T-helper 2 cell treated with Interferon-gamma antibody and Interleukin-4, amounts not matched to agents 100 ng/mL and 5 ng/mL, for 36 hours (primary cell): ENCODE measurements at regions not wholly inside any gene's neighbourhood (a gene's known extent, or its start where the extent isn't known, plus 50 kb on each side); places are given as distances from the start of the nearest gene placed in this dataset.

ENCODE experiments used
- intact Hi-C: fragments of 100-400 bp; cut with micrococcal nuclease; formaldehyde crosslinking; loops from one replicate; pipeline ENCODE4 v1.15.1; 2023

DNA sequence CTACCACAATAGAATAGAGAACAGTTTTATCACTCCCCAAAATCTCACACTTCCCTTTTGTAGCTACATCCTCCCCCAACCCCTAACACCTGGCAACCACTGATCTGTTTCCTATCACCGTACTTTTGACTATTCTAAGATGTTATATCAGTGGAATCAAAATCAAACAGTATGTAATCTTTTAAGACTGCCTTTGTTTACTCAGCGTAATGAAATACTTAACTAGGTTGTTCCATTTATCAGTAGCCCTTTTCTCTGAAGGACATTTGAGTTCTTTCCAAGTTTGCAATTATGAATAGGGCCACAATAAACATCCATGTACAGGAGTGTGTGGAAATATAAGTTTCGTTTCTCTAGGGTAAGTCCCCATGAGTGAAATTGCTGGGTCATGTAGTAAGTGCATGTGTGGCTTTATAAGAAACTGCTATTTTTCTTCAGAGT is 372.3 kb downstream of the SV2B start:
- intact Hi-C loops: loop anchor here (5.0 kb wide), 3 partner anchors 50 to 380 kb away; partner anchors contain the start of gene SLCO3A1

DNA sequence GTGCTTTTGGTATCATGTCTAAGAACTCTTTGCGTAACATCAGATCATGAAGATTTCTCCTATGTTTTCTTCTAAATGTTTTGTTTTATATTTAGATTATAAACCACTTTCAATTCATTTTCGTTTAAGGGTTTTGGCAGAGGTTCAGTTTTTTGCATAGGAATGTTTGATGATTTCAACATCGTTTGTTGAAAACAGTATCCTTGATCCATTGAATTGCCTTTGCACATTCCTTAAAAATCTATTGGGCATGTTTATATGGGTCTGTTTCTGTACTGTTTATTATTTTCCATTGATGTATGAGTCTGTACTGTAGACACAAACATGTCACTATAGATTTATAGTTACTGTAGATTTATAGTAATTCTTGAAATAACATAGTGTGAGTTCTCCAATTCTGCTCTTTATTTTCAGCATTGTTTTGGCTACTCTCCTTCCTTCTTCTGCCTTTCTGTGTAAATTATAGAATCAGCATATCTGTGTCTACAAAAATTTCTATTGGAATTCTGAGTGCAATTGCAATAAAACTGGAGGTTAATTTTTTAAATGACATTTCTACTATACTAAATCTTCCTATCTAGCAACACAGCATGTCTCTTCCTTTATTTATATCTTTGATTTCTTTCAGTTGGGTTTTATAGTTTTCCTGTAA is 374.0 kb downstream of the SV2B start:
- intact Hi-C loops: loop anchor here (5.0 kb wide), 3 partner anchors 52 to 378 kb away; partner anchors contain the start of gene SLCO3A1

DNA sequence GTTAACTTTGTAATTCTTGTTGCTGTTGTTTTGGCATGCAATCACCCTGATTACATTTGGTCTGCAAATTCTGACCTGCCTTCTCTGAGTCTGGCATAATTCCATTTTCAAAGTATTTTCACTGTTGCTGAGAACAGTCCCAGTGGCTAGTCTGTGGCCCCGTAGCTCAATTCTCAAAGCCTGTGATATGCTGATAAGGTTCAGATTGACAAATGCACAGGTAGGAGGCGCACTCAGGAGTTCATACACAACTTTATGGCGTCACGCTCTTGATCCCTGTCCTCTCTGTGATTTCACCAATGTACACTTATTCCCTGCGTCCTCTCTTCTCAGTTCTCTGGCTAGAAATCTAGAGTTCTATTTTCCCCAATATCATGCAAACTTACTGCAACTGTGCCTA is 376.6 kb upstream of the SLCO3A1 start:
- intact Hi-C loops: no loop called here

DNA sequence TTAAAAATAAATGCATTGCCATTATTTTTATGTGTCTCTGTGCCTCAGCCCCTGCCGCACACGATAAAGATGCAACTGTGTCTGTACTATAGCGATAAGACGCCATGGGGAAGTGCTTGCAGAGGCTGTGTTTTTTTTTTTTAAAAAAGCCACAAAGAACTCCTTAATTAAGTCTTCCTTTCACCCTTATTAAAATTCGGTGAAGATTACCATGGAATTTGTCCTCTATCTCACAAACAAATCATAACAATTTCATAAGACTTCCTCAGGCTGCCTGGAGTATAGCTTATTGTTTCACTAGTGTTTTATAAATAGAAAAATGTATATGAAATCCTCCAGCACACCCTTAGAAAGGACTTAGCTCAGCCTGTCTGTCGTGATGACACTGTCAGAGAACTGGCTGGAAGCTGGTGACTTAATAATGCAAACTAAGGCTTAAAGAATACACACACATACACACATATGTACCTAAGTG is 374.8 kb upstream of the SLCO3A1 start:
- intact Hi-C loops: no loop called here

DNA sequence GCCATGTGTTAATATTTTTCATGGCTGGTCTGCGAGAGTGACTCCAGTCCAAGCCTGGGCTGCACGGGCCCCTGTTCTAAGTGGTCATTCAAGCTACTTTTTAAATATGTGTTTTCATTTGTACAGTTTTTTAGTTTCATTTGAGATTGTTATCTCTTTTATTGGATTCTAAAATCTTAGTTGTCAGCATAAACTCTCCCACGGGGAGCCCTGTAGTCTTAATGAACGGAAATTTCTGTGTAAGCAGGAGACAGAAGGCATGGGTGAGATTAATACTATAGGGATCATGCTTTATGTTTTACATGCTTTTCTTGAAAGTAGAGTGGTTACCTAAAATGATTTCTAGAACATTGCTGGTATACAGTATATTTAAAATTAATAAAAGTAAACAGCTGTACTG is 373.1 kb upstream of the SLCO3A1 start:
- intact Hi-C loops: no loop called here

DNA sequence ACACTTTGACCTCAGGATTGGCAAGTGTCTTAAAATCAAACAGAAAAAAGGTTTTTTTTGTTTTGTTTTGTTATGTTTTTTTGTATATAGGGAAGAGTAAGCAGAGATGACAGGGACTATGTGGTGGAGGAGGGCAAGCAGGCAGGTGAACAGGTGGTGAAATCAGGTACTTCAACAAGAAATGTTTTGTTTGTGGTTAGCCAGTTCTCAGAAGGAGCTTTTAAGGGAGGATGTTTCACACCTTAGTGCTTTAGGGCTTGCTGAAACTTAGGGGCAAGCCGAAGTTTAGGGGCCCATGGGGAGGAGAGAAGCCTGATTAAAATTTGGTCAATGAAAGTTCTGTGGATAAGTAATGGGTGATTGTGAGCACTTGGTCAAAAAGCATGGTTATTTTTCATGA is 370.7 kb upstream of the SLCO3A1 start:
- intact Hi-C loops: no loop called here

DNA sequence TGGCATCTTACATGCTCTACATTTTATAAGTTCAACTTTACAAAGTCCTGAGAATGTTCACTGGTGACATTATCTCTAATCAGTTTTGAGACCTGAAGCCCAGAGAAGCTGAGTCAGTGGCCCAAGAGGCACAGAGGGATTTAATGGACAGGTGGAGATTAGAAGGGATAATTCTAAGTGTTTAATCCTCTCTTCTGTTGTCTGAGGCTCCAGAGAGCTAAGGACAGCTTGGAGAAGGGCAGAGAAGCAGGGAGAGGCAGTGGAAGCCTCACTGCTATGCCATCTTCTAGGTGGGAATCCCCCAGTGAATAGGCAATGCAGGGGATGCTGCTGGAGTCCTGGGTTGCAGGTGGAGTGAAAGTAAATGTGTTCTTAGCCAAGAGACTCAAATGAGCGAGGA is 369.4 kb upstream of the SLCO3A1 start:
- intact Hi-C loops: no loop called here

DNA sequence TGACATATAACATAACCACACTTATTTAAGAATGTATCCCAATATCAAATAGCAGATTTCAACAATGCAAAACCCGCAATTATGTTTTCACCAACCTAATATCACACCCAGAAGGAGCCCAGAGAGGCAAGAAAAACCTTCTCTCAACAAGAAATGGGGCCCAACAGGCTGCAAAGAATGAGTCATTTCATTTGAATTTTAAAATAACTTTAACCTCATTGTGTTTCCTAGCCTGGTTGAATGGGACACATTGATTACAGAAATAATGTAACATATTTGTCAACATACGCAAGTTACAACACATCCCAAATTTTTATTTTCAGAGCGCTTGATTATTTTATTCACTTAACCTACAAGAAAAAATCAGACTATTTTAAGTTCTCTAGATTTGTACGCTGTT is 365.1 kb upstream of the SLCO3A1 start:
- intact Hi-C loops: no loop called here

DNA sequence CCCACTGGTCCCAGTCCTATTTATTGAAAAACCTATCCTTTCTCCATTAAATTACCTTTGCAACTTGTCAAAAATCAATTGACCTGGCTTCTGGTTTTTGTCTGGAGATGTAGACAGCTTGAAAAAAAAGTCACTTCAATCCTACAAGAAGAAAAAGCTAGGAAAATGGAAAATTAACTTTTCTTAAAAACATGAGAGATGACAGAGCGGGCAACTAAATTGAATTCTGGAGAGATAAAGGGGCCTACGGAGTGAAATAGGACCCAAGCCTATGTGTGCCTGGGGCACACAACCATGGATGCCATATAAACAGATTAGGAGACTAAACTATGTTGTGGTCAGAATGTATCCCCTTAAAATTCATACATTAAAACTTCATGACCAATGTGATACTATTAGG is 363.3 kb upstream of the SLCO3A1 start:
- intact Hi-C loops: no loop called here

DNA sequence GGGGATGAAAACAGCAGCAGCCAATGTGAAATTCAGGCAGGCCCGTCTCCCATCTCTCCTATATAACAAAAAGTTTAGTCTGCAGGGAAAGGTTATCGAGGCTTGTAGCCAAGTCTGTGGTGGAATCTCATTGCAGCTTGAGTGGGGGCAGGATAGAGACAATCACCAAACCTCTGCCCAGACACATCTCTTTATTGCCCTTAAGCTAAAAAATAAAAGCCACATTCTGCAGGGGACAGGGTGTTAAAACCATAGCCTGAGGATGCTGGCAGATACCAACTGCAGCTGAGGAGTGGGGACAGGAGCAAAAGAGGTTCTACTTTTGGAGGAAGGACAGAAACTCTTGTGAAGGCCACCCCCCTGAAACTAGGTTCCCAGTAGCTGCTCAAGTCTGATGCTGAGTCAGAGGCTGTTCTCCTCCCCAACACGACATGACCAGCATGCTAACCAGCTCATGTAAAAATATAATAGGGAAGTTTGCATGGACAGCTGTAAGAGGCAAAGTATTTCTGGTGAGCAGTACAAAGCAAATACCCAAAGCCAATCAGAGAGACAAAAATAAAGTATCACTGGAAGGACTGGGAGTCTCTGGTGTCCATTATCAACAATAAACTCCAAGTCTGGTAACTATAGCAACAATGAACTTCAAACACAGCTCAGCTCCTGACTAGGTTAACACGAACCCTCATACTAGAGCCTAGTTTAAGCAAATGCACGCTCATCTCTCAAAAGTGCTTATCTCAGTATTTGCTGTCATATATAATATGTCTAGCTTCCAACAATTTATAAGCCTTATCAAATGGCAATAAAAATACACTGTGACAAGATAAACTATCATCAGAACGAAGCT is 362.2 kb upstream of the SLCO3A1 start:
- intact Hi-C loops: no loop called here

DNA sequence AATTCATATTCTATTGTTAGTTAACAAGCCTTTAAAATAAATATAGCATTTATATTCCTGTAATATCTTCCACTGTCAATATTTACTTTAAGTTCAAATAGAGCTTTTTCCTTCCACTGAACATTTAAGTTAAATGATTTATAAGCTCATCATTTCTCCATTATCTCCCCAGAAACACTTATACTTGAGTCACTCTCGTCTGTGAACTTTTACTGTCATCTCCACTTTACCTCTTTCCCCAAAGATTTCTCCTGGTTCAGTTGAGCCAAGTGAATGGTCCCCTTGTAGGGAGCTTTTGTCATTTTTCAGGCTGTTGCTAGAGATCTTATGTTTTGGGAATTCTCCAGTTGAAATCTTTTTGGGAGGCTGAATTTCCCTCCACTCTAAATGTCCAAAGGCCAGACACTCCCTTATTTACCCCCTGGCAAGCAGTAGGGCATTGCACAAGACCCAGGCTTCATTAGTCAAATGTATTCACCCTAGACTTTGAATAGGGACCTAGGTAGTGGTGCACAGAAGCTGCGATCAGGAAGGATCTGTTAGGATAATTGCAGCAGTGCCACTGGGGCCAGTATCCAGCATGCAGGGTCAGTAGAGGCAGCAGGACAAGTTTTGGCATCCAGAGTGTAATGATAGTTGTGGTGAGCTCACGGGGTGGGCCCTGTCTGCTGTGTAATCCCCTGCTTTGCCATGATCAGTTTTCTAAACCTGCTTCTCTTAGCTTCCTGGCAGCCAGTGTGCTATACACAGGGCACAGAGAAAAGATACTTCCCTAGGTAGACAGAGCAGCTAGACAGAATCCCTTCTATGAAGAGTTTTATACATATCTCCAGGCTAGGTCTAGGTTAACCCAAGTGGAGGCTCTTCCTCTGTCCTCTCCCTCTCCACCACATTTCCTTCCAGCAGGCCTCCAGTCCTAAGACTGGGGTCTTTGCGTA is 356.5 kb upstream of the SLCO3A1 start:
- intact Hi-C loops: no loop called here

DNA sequence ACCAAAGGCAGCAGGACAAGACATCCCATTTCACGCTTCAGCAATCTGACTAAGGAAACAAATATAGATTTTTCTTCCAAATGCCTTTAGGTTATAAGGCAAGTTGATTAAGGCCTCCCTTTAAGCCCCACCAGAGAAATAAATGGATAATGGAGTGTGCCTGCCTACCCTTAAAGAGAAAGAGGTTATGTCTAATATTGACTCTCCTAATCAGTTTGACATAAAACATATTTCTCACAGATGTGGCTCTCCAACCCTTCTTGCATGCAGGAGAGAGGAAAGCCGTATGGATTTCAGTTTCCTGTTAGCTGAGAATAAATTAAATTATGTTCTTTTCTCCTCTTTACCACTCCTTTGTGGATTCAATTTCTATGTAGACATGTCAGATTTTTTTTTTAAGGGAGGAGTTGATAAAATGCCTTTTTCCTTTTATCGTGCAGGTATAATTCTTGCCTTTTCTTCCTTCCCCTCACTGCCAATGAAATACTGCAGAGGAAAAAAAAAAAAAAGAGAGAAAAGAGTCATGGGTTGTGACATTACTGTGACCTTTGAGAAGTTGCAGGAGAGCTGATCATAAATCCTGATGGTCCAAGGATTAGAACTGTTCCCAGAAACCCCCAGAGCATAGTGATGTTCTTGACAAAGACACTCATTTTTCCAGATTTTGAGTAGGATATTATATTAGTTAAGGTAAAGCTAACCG is 355.3 kb upstream of the SLCO3A1 start:
- intact Hi-C loops: no loop called here

DNA sequence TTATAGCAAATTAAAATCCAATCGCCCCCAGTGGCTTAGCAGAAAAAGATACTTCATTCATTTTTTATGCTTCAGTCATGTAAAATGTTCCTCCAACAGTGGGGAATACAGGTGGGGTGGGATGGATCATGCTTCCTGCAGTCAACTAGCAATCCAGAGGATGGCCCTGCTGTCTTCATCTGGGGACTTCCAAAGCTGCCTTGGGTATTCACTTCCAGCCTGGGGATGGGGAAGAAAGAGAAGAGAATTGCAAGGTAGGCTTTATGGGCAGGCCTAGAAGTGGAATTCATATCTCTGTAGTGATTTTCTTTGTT is 354.8 kb upstream of the SLCO3A1 start:
- intact Hi-C loops: no loop called here

DNA sequence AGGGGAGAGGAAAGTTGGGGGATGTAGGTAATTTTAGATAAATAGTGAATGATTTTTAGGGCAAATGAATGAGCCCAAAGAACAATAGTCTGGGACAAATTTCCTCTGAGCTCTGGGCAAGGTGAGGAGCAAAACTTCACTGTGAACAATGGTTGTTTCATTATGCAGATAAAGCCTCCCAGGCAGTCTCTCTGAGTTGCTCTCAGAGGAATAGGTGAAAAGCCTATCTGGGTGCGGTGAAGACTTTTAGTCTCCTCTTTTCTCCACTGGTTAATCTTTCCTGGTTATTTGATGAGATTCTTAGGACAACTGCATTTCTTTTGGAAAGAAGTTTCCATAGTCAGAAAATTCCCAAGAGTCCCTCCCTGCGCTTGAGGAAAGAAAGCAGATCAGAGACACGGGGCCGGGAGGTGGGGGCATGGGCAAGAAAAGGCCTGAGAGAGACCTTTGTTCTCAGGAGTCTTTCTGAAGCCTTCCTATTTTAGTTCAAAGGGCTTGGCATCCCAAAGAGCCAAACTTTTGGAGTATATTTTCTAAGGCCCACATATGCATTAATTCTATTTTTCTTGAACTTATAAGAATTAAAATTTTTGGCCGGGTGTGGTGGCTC is 353.6 kb upstream of the SLCO3A1 start:
- intact Hi-C loops: no loop called here

DNA sequence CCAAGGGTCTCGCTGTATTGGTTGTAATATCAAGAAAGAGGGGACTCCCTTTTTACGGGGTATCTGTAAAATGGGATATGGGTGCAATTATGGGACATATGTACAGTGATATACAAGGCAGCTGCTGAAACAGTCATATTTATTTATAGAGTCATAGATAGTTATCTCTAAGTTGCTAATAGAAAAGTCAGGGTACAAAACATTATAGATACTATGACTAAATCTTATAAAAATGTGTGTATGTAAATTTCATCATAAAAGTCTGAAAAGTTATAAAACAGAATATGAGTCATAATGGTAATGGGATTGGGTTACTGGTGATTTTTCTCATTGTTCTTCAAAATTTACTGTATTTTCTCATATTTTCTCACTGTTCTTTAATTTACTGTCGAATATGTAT is 344.9 kb upstream of the SLCO3A1 start:
- intact Hi-C loops: no loop called here

DNA sequence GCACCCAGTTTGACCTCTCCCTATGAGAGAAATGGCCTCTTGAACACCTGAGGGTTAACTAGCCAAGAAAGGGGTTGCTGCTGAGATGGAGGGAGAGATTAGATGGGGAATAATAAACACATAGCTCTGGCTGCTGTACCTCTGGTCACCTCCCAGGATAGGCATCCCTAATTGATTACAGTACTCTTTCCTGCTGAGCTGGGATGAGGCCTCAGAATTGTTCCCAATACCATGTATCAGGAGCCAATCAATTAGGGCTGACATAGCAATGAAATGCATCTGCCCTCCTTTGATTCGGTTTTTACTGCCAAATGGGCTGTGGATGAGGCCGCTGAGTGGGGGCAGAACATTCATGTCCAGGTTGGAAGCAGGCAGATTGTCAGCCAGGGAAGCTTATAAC is 339.4 kb upstream of the SLCO3A1 start:
- intact Hi-C loops: no loop called here

DNA sequence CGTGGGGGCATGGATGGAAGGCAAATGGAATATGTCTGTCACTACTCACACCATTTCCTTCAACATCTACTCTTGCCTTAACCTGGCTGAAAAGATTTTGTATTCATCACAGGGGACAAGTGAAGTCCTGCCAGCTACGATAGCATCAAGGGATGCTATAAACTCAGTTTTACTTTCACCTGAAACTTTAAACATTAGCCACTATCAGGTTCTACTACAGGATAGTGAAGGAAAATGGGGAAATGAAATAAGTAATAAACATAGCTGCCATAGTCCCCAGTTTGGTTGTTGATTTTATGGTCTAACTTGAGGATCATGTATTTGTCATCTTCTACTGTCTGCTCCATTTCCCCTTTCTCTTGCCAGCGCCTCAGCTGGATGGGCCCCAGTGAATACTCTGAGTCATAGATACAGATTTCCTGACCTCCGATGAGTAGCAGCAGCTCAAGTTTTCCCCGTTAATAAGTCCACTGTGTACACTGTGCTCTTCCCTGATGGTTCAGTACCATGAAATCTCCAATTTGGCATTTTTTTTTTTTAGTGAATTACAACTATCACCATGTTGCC is 338.2 kb upstream of the SLCO3A1 start:
- intact Hi-C loops: no loop called here

DNA sequence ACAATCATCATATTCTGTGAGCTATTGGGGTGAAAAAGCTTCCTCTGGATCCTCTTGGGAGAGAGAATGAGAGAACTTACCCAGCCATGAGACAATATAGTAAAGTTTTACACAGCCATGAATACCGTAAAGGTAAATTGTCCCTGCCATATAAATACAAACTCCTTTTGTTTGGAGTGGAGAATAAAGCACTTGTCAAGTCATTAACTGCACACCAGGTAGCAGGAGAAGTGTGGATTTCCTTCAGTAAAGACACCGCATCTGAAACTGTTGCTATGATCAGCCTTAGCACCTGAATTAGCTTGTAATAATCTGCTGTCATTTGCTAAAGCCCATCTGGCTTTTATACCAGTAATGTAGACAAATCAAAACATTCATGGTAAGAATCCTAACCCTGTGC is 336.6 kb upstream of the SLCO3A1 start:
- intact Hi-C loops: no loop called here

DNA sequence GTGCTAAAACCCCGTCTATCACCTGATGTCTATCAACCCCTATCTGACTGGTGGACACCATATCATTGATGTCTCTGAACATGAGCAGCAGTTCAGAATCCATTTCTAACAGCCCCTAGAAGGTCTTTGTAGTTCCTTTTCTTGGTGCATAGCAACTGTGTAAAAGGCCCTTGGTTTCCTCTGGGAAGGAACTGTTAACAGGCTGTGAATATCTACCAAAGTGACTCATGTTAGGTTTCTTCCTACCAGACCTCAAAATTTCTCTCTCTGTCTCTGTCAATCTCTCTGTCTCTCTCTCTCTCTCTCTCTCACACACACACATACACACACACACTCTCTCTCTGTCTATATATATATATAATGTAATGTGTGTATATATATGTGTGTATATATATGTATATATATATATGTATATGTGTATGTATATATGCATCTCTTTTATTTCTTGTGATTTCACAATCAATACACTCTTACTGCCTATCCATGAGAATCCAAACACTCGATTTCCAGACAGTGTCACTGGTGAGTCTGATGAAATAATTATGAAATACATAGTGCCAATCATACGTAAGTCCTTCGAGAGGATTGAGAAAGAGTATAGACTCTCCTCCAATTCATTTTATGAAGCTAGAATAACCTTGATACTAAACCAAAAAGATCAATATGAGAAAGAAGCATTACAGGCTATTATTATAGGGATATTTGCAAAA is 335.9 kb upstream of the SLCO3A1 start:
- intact Hi-C loops: no loop called here

DNA sequence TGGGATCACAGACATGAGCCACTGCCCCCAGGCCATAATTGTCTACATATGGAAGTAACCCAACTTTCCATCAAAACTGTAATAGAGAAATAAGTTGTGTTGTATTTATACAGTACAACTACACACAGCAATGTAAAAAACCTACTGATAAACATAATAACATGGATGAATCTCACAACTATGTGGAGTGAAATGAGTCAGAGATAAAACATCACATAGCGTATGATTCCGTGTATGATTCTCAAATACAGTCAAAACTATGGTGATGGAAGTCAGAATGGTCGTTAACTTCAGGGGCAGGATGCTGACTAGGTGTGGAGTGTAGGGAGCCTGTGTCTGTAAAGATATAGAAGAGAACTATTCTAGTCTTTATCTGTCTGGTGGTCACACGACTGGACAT is 332.7 kb upstream of the SLCO3A1 start:
- intact Hi-C loops: no loop called here
